ENCODE measurements at regions not wholly inside any gene's neighbourhood (a gene's known extent, or its start where the extent isn't known, plus 50 kb on each side); places are given as distances from the start of the nearest gene placed in this dataset.

DNA sequence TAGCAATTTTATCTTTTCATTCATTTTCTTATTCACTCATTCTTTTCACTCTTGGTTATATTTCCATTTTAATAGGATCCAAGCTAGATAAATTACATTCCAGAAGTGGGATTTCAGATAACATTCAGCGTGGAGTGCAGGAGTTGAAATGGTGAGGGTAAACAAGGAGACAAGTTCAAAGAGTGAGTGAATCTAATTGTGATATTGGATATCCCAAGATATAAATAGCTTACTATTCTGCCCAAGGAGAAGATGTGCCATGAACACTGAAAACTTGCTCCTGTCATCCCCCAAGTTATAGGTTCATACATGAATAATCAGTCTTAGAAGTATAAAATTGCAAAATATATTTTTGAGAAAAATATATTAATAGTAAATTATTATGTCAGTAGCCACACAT is 459.3 kb downstream of the CETN3 start:
- no peaks in the 10 kb centered on the region for H3K9me3 ChIP-seq (ENCODE audit: control insufficient read depth, insufficient read depth, low read length)
- no peak overlapping the region for H3K4me3 ChIP-seq (ENCODE audit: low read depth, low read length)
- POLR2A ChIA-PET, result no interaction called here
- no peak overlapping the region for H3K27ac ChIP-seq (ENCODE audit: low read depth, low read length)
- CTCF ChIA-PET, result no interaction called here
- H3K27me3 ChIP-seq (ENCODE audit: control insufficient read depth, insufficient read depth, low read length), result no peaks in the 10 kb centered on the region
- TF ChIP-seq, protein P1, sequence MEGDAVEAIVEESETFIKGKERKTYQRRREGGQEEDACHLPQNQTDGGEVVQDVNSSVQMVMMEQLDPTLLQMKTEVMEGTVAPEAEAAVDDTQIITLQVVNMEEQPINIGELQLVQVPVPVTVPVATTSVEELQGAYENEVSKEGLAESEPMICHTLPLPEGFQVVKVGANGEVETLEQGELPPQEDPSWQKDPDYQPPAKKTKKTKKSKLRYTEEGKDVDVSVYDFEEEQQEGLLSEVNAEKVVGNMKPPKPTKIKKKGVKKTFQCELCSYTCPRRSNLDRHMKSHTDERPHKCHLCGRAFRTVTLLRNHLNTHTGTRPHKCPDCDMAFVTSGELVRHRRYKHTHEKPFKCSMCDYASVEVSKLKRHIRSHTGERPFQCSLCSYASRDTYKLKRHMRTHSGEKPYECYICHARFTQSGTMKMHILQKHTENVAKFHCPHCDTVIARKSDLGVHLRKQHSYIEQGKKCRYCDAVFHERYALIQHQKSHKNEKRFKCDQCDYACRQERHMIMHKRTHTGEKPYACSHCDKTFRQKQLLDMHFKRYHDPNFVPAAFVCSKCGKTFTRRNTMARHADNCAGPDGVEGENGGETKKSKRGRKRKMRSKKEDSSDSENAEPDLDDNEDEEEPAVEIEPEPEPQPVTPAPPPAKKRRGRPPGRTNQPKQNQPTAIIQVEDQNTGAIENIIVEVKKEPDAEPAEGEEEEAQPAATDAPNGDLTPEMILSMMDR (IDR thresholded peaks at IDR 0.05; ENCODE audit: low read depth, low read length), result no peak
- no peak for DNase-seq (ENCODE audit: low read depth, low spot score)

DNA sequence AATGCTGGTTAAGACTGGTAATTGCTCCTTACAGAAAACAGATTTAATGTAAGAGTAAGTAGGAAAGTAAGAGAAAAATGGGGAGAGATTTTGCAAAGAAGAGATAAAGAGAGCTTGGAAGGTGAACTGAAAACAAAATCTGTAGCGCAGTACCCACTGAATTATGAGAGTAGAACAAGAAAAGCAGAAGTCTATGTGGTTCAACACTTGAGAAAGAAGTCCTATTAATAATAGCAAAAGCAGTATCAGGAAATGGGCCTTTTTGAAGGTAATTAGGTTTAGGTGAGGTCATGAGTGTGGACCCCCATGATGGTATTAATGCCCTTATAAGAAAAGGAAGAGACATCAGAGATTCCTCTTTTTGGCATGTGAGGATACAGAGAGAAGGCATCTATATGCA is 460.6 kb downstream of the CETN3 start:
- CTCF ChIA-PET, result no interaction called here
- POLR2A ChIA-PET, result no interaction called here
- no peaks in the 10 kb centered on the region for H3K9me3 ChIP-seq (ENCODE audit: control insufficient read depth, insufficient read depth, low read length)
- H3K27me3 ChIP-seq (ENCODE audit: control insufficient read depth, insufficient read depth, low read length), result no peaks in the 10 kb centered on the region
- TF ChIP-seq, protein P1 (IDR thresholded peaks at IDR 0.05; ENCODE audit: low read depth, low read length), result no peak
- H3K27ac ChIP-seq (ENCODE audit: low read depth, low read length), result no peak overlapping the region
- no peak overlapping the region for H3K4me3 ChIP-seq (ENCODE audit: low read depth, low read length)
- DNase-seq (ENCODE audit: low read depth, low spot score), result no peak

DNA sequence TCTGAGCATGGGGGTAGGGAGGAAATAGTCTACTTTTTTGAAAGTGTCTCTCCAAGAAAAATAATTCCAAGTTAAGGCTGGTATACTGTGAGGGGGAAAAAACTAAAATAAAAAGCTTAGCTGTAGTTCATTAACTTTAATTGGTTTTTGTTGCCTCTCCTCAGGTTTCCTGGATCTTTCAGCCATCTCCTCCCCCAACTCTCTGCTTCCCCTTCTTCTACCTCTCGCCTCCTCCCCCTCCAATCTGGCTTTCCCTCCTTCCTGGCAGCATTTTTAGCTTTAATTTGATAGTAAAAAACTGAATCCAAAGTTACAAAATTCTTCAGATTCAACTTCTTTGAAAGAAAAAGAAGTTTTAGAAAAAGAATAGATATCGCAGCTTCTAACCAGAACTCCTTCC is 462.6 kb downstream of the CETN3 start:
- DNase-seq (ENCODE audit: low read depth, low spot score), result no peak
- CTCF ChIA-PET, result no interaction called here

DNA sequence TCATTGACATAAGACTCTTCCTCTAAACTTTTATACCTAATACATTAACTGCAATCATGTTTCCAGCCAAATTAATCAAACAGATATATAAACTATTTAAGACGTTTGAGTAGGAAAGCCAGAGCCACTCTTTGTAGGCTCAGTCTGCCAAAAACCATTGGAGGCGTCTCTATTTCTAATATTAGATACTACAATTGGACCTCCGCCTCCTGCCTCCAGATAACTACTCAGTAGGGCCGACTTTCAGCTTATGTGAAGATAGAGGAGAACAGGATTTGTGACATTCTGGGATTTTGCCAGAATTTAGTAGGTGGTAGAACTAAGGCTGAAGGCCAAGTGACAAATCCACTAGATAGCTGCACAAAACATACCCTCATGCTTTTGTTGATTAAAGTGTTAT is 463.0 kb downstream of the CETN3 start:
- Histone ChIP-seq H3K27me3 (ENCODE audit: control insufficient read depth, insufficient read depth, low read length) (no peaks in the 10 kb centered on the region), H3K4me3 (ENCODE audit: low read depth, low read length) (no peak overlapping the region), H3K27ac (ENCODE audit: low read depth, low read length) (no peak overlapping the region), H3K9me3 (ENCODE audit: control insufficient read depth, insufficient read depth, low read length) (no peaks in the 10 kb centered on the region)
- ChIA-PET CTCF (no interaction called here), POLR2A (no interaction called here)
- TF ChIP-seq, protein P1 (IDR thresholded peaks at IDR 0.05; ENCODE audit: low read depth, low read length), result no peak
- DNase-seq (ENCODE audit: low read depth, low spot score), result no peak

More for the DNA sequence above, 462.6 kb downstream of the CETN3 start:
- no peaks in the 10 kb centered on the region for H3K27me3 ChIP-seq (ENCODE audit: control insufficient read depth, insufficient read depth, low read length)
- POLR2A ChIA-PET, result no interaction called here
- no peaks in the 10 kb centered on the region for H3K9me3 ChIP-seq (ENCODE audit: control insufficient read depth, insufficient read depth, low read length)
- TF ChIP-seq, protein P1 (IDR thresholded peaks at IDR 0.05; ENCODE audit: low read depth, low read length), result no peak
- no peak overlapping the region for H3K27ac ChIP-seq (ENCODE audit: low read depth, low read length)
- H3K4me3 ChIP-seq (ENCODE audit: low read depth, low read length), result no peak overlapping the region

DNA sequence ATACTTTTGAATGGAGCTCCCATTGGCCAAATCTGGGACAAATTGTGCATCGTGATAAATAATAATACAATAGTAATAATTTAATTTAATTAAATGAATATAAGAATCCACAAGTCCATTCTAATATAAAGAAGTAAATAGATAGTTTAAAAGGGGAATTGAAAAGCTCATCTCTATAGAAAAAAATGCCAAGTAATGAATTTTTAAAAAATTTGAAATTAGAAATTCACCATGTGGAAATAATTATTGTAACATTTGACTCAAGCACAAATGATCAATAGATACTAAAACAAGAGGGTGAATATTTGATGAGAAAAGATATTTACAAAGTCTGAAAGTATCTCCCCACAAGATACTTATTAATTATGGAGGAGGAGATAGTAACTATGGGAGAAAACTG is 467.4 kb downstream of the CETN3 start:
- DNase-seq (ENCODE audit: low read depth, low spot score), result no peak
- TF ChIP-seq, protein P1 (IDR thresholded peaks at IDR 0.05; ENCODE audit: low read depth, low read length), result no peak
- H3K9me3 ChIP-seq (ENCODE audit: control insufficient read depth, insufficient read depth, low read length), result no peaks in the 10 kb centered on the region
- ChIA-PET POLR2A (no interaction called here), CTCF (no interaction called here)
- H3K27me3 ChIP-seq (ENCODE audit: control insufficient read depth, insufficient read depth, low read length), result no peaks in the 10 kb centered on the region
- no peak overlapping the region for H3K27ac ChIP-seq (ENCODE audit: low read depth, low read length)
- H3K4me3 ChIP-seq (ENCODE audit: low read depth, low read length), result no peak overlapping the region

Data from AG04450 (cell line).